ENCODE measurements at regions not wholly inside any gene's neighbourhood (a gene's known extent, or its start where the extent isn't known, plus 50 kb on each side); places are given as distances from the start of the nearest gene placed in this dataset.

DNA sequence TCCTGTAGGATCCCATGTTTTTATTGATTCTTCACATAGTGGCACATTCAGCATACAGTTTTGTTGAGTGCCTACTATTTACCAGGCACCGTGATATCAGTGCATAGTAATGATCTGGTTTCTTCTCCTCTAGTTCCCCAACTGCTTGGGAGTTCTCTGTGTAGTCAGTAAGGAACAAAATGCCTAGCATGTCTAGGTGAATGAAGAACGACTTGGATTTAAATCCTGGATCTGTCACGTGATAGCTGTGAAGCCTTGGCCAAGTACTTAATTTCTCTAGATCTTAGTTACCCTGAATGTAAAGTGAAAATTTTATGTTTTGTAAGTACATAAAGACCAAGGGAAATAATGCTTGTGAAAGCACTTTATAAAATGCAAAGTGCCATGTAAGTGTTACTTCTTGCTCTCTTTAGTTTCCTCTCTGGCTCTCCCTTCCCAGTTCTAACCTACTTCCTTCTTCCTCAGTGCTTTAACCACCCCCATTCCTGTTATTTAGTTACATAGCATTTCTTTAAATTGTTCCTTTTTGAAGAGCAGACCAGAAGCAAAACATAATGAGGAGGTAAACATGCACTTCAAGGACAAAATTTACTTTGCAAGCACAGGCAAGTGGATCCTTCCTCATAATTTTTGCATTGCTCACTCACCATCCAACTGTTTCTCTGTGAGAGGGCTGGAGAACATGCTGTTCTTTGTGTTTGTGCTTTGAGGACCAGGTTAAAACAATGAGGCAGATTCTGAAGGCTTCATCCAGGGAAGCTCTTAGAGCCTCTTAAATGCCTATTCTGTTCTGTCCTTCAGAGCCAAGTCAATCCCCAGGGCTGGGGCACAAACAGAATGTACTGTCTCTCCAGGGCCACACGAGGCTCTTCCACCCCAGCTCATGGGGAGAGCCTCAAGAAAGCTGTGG, 353.9 kb upstream of the TENM4 start:
- TF ChIP-seq, protein P1, sequence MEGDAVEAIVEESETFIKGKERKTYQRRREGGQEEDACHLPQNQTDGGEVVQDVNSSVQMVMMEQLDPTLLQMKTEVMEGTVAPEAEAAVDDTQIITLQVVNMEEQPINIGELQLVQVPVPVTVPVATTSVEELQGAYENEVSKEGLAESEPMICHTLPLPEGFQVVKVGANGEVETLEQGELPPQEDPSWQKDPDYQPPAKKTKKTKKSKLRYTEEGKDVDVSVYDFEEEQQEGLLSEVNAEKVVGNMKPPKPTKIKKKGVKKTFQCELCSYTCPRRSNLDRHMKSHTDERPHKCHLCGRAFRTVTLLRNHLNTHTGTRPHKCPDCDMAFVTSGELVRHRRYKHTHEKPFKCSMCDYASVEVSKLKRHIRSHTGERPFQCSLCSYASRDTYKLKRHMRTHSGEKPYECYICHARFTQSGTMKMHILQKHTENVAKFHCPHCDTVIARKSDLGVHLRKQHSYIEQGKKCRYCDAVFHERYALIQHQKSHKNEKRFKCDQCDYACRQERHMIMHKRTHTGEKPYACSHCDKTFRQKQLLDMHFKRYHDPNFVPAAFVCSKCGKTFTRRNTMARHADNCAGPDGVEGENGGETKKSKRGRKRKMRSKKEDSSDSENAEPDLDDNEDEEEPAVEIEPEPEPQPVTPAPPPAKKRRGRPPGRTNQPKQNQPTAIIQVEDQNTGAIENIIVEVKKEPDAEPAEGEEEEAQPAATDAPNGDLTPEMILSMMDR (IDR thresholded peaks at IDR 0.05): no peak
- no peak for TF ChIP-seq POLR2A (IDR thresholded peaks at IDR 0.05)

Data from heart left ventricle (tissue), 13 donors.